ENCODE measurements at regions not wholly inside any gene's neighbourhood (a gene's known extent, or its start where the extent isn't known, plus 50 kb on each side); places are given as distances from the start of the nearest gene placed in this dataset.

- H3K4me1 ChIP-seq (ENCODE audit: control insufficient read depth in 1 of 2, insufficient read depth in 2 of 2, low read depth in 1 of 2, low read length in 1 of 2): no peaks in the 10 kb centered on the region
- no peak for TF ChIP-seq IRF3 (IDR thresholded peaks at IDR 0.05; ENCODE audit: low read depth, low read length)
- TF ChIP-seq POLR2AphosphoS5 (IDR thresholded peaks at IDR 0.05; ENCODE audit: low read depth, low read length): no peak
- no peak for TF ChIP-seq YY1 (IDR thresholded peaks at IDR 0.05; ENCODE audit: low read depth)
- no peak for TF ChIP-seq TAF1 (IDR thresholded peaks at IDR 0.05; ENCODE audit: borderline replicate concordance, low read depth, low read length)
- TF ChIP-seq JUND (IDR thresholded peaks at IDR 0.05): no peak
- TF ChIP-seq ZBTB33 (IDR thresholded peaks at IDR 0.05; ENCODE audit: borderline replicate concordance, low read depth): no peak
- TF ChIP-seq REST (IDR thresholded peaks at IDR 0.05; ENCODE audit: low read depth, low read length): no peak
- no peak for TF ChIP-seq EZH2phosphoT487 (IDR thresholded peaks at IDR 0.05; ENCODE audit: borderline replicate concordance, low read depth)
- no peak for TF ChIP-seq MAX (IDR thresholded peaks at IDR 0.05; ENCODE audit: low read depth)
- TF ChIP-seq FOSL2 (IDR thresholded peaks at IDR 0.05; ENCODE audit: borderline replicate concordance, low read depth): no peak
- TF ChIP-seq RFX5 (IDR thresholded peaks at IDR 0.05; ENCODE audit: low read length): no peak
- TF ChIP-seq TEAD4 (IDR thresholded peaks at IDR 0.05; ENCODE audit: borderline replicate concordance, insufficient read depth): no peak
- no peak for TF ChIP-seq CTCF (IDR thresholded peaks at IDR 0.05)
- no peak for TF ChIP-seq CHD2 (IDR thresholded peaks at IDR 0.05; ENCODE audit: low read length, partially characterized antibody)
- no peak for TF ChIP-seq USF1 (IDR thresholded peaks at IDR 0.05; ENCODE audit: borderline replicate concordance, low read depth)
- no peak for TF ChIP-seq MEF2A (IDR thresholded peaks at IDR 0.05; ENCODE audit: borderline replicate concordance, low read depth)
- no peak for TF ChIP-seq USF2 (IDR thresholded peaks at IDR 0.05; ENCODE audit: borderline replicate concordance, low read depth, low read length)
- TF ChIP-seq ELF1 (IDR thresholded peaks at IDR 0.05): no peak
- no peak for TF ChIP-seq TCF12 (IDR thresholded peaks at IDR 0.05)
- H3K4me2 ChIP-seq: no peak overlapping the region
- H3K9me2 ChIP-seq: no peaks in the 10 kb centered on the region
- H3K36me3 ChIP-seq (replicated peaks in 1 of 2; ENCODE audit: control insufficient read depth in 1 of 2, insufficient read depth in 2 of 2, low read length in 1 of 2): no peaks in the 10 kb centered on the region
- POLR2A ChIA-PET: no interaction called here
- H3K27ac ChIP-seq (ENCODE audit: low read depth in 2 of 2, low read length in 1 of 2): no peak overlapping the region
- no peaks in the 10 kb centered on the region for H3K79me2 ChIP-seq (ENCODE audit: insufficient read depth)
- no peaks in the 10 kb centered on the region for H3F3A ChIP-seq (replicated peaks; ENCODE audit: insufficient read depth)
- H3K9me3 ChIP-seq: no peaks in the 10 kb centered on the region
- no peaks in the 10 kb centered on the region for H4K20me1 ChIP-seq (ENCODE audit: insufficient read depth)
- H3K27me3 ChIP-seq (ENCODE audit: insufficient read depth): no peaks in the 10 kb centered on the region
- no peak for DNase-seq
- CTCF ChIA-PET: no interaction called here
- WGBS (ENCODE audit: low lambda C conversion rate): 93% methylated on average over 1 of the region's 1 CpG
- H3K4me3 ChIP-seq (ENCODE audit: low read depth in 2 of 2, low read length in 1 of 2): no peak overlapping the region
- no peak overlapping the region for H2AFZ ChIP-seq (ENCODE audit: low read depth)
- H3K9ac ChIP-seq: no peak overlapping the region
These were observed 193.3 kb downstream of the ANKRD50 start for GRCh38 chr4:124519196-124519595.

Measured in SK-N-SH (cell line).